ENCODE measurements at regions not wholly inside any gene's neighbourhood (a gene's known extent, or its start where the extent isn't known, plus 50 kb on each side); places are given as distances from the start of the nearest gene placed in this dataset.

GRCh38 chr13:38519229-38519911, 167.5 kb upstream of the FREM2 start:
- DNase-seq (ENCODE audit: low spot score) = no peak

- DNase-seq (ENCODE audit: low spot score) = no peak
Observed at GRCh38 chr13:38520041-38520440, 166.8 kb upstream of the FREM2 start.

GRCh38 chr13:38527140-38527539, 159.7 kb upstream of the FREM2 start:
- no peak for DNase-seq (ENCODE audit: low spot score)

GRCh38 chr13:38528986-38529385, 157.9 kb upstream of the FREM2 start:
- DNase-seq (ENCODE audit: low spot score) = no peak

GRCh38 chr13:38530492-38530891, 156.4 kb upstream of the FREM2 start:
- peak; percentile 34 for DNase-seq (ENCODE audit: low spot score)

GRCh38 chr13:38535261-38535660, 151.6 kb upstream of the FREM2 start:
- no peak for DNase-seq (ENCODE audit: low spot score)

GRCh38 chr13:38537051-38537450, 149.8 kb upstream of the FREM2 start:
- DNase-seq (ENCODE audit: low spot score) = no peak

- DNase-seq (ENCODE audit: low spot score) = no peak
Observed at GRCh38 chr13:38538422-38538821, 148.5 kb upstream of the FREM2 start.

- DNase-seq (ENCODE audit: low spot score) = no peak
Observed at GRCh38 chr13:38539632-38540031, 147.2 kb upstream of the FREM2 start.

- no peak for DNase-seq (ENCODE audit: low spot score)
Observed at GRCh38 chr13:38542601-38543000, 144.3 kb upstream of the FREM2 start.

- DNase-seq (ENCODE audit: low spot score) = no peak
Observed at GRCh38 chr13:38543561-38543960, 143.3 kb upstream of the FREM2 start.

GRCh38 chr13:38563739-38564138, 123.1 kb upstream of the FREM2 start:
- DNase-seq (ENCODE audit: low spot score) = no peak

GRCh38 chr13:38564256-38565150, 122.4 kb upstream of the FREM2 start:
- no peak for DNase-seq (ENCODE audit: low spot score)

GRCh38 chr13:38566023-38566422, 120.9 kb upstream of the FREM2 start:
- DNase-seq (ENCODE audit: low spot score) = no peak

GRCh38 chr13:38566519-38566918, 120.4 kb upstream of the FREM2 start:
- DNase-seq (ENCODE audit: low spot score) = no peak

GRCh38 chr13:38570706-38571105, 116.2 kb upstream of the FREM2 start:
- no peak for DNase-seq (ENCODE audit: low spot score)

- no peak for DNase-seq (ENCODE audit: low spot score)
Observed at GRCh38 chr13:38575427-38575826, 111.5 kb upstream of the FREM2 start.

- no peak for DNase-seq (ENCODE audit: low spot score)
Observed at GRCh38 chr13:38577048-38577447, 109.8 kb upstream of the FREM2 start.

GRCh38 chr13:38582133-38582532, 104.7 kb upstream of the FREM2 start:
- DNase-seq (ENCODE audit: low spot score) = peak; percentile 28

GRCh38 chr13:38590230-38590629, 96.6 kb upstream of the FREM2 start:
- DNase-seq (ENCODE audit: low spot score) = no peak

GRCh38 chr13:38590796-38591507, 95.9 kb upstream of the FREM2 start:
- no peak for DNase-seq (ENCODE audit: low spot score)

- no peak for DNase-seq (ENCODE audit: low spot score)
Observed at GRCh38 chr13:38602266-38602665, 84.6 kb upstream of the FREM2 start.

Measured in AG08395 (cell line).